ENCODE measurements at regions not wholly inside any gene's neighbourhood (a gene's known extent, or its start where the extent isn't known, plus 50 kb on each side); places are given as distances from the start of the nearest gene placed in this dataset.

DNA sequence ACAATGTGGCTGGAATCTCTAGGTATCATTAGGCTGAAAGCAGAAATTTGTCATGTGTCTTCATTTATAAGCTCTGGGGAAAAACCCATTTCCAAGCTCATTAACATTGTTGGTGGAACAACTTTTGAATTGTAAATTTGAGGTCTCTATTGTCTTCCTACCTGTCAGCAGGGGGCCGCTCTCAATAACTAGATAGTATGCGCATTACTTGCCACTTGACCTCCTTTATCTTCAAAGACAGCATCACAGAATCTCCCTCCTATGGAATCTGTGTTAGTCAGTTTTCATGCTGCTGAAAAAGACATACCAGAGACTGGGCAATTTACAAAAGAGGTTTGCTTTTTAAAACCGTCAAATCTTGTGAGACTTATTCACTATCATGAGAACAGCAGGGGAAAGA is 223.1 kb downstream of the CALCRL start:
- intact Hi-C loops (cut with DNase I) = no loop called here
- 92 to 94% methylated on average over 3 of the region's 3 CpGs for WGBS, 2 donors
- Histone ChIP-seq H3K27ac (no peak overlapping the region), H3K36me3 (no peaks in the 10 kb centered on the region), H3K27me3 (no peaks in the 10 kb centered on the region), H3K9me3 (peaks cover 0 to 4% (median 0%) of the 10 kb centered on the region in 4 donors), H3K4me3 (no peak overlapping the region), H3K4me1 (no peaks in the 10 kb centered on the region)
- DNase-seq = no peak
- TF ChIP-seq EP300 (IDR thresholded peaks at IDR 0.05) = no peak
- no peak for TF ChIP-seq POLR2AphosphoS5 (IDR thresholded peaks at IDR 0.05)
- no peak for TF ChIP-seq POLR2A (IDR thresholded peaks at IDR 0.05)

- intact Hi-C loops (cut with DNase I) = no loop called here
- no peak for DNase-seq
- Histone ChIP-seq H3K9me3 (peaks cover 0 to 2% (median 0%) of the 10 kb centered on the region in 4 donors), H3K36me3 (no peaks in the 10 kb centered on the region), H3K4me3 (no peak overlapping the region), H3K27me3 (no peaks in the 10 kb centered on the region), H3K27ac (no peak overlapping the region), H3K4me1 (no peaks in the 10 kb centered on the region)
- TF ChIP-seq EP300 (IDR thresholded peaks at IDR 0.05) = no peak
- TF ChIP-seq POLR2A (IDR thresholded peaks at IDR 0.05) = no peak
- no peak for TF ChIP-seq POLR2AphosphoS5 (IDR thresholded peaks at IDR 0.05)
- TF ChIP-seq CTCF (IDR thresholded peaks at IDR 0.05) = no peak
- WGBS, 2 donors = 70 to 88% methylated on average over 1 of the region's 1 CpG
Observed at GRCh38 chr2:187220071-187220470, 228.0 kb downstream of the CALCRL start.

- no peaks in the 10 kb centered on the region for H3K36me3 ChIP-seq
- no peaks in the 10 kb centered on the region for H3K27me3 ChIP-seq
- no peaks in the 10 kb centered on the region for H3K4me1 ChIP-seq
- intact Hi-C loops (cut with DNase I) = no loop called here
- no peak for TF ChIP-seq POLR2AphosphoS5 (IDR thresholded peaks at IDR 0.05)
- DNase-seq = no peak
- H3K27ac ChIP-seq = no peak overlapping the region
- peaks cover 0 to 4% (median 0%) of the 10 kb centered on the region in 4 donors for H3K9me3 ChIP-seq
- 79 to 82% methylated on average over 1 of the region's 1 CpG for WGBS, 2 donors
- H3K4me3 ChIP-seq = no peak overlapping the region
Observed at GRCh38 chr2:187215532-187216240, 232.4 kb downstream of the CALCRL start.

- no peak overlapping the region for H3K4me3 ChIP-seq
- H3K27ac ChIP-seq = no peak overlapping the region
- no peak for TF ChIP-seq EP300 (IDR thresholded peaks at IDR 0.05)
- TF ChIP-seq POLR2AphosphoS5 (IDR thresholded peaks at IDR 0.05) = no peak
- no peak for TF ChIP-seq POLR2A (IDR thresholded peaks at IDR 0.05)
- no peak for DNase-seq
- no peaks in the 10 kb centered on the region for H3K4me1 ChIP-seq
- H3K36me3 ChIP-seq = no peaks in the 10 kb centered on the region
- H3K27me3 ChIP-seq = no peaks in the 10 kb centered on the region
- peaks cover 0 to 4% (median 0%) of the 10 kb centered on the region in 4 donors for H3K9me3 ChIP-seq
- intact Hi-C loops (cut with DNase I) = no loop called here
- 82 to 83% methylated on average over 3 of the region's 3 CpGs for WGBS, 2 donors
Observed at GRCh38 chr2:187214306-187214705, 233.7 kb downstream of the CALCRL start.

GRCh38 chr2:187213798-187214197 is 234.3 kb downstream of the CALCRL start:
- Histone ChIP-seq H3K27me3 (no peaks in the 10 kb centered on the region), H3K9me3 (peaks cover 0 to 4% (median 0%) of the 10 kb centered on the region in 4 donors), H3K27ac (no peak overlapping the region), H3K4me3 (no peak overlapping the region), H3K36me3 (no peaks in the 10 kb centered on the region), H3K4me1 (no peaks in the 10 kb centered on the region)
- intact Hi-C loops (cut with DNase I) = no loop called here
- no peak for TF ChIP-seq EP300 (IDR thresholded peaks at IDR 0.05)
- no peak for TF ChIP-seq CTCF (IDR thresholded peaks at IDR 0.05)
- DNase-seq = no peak

- WGBS, 2 donors = 63 to 80% methylated on average over 3 of the region's 3 CpGs
- no peaks in the 10 kb centered on the region for H3K27me3 ChIP-seq
- H3K4me1 ChIP-seq = no peaks in the 10 kb centered on the region
- intact Hi-C loops (cut with DNase I) = no loop called here
- no peak overlapping the region for H3K27ac ChIP-seq
- no peak overlapping the region for H3K4me3 ChIP-seq
- peaks cover 0 to 4% (median 0%) of the 10 kb centered on the region in 4 donors for H3K9me3 ChIP-seq
- no peak for DNase-seq
- no peaks in the 10 kb centered on the region for H3K36me3 ChIP-seq
- TF ChIP-seq EP300 (IDR thresholded peaks at IDR 0.05) = no peak
- no peak for TF ChIP-seq POLR2AphosphoS5 (IDR thresholded peaks at IDR 0.05)
- no peak for TF ChIP-seq POLR2A (IDR thresholded peaks at IDR 0.05)
- no peak for TF ChIP-seq CTCF (IDR thresholded peaks at IDR 0.05)
Observed at GRCh38 chr2:187210726-187211125, 237.3 kb downstream of the CALCRL start.

Measured in sigmoid colon (tissue), 6 donors.